Activated naive CD4-positive, alpha-beta T cell treated with anti-CD3 and anti-CD28 coated beads, Interleukin-2, amount 50 U/mL, for 72 hours (primary cell): ENCODE measurements at regions not wholly inside any gene's neighbourhood (a gene's known extent, or its start where the extent isn't known, plus 50 kb on each side); places are given as distances from the start of the nearest gene placed in this dataset.

Experiments used
- ATAC-seq, 2 donors: fragments of 150-1000 bp; cut with Tn5 transposase; 2 replicates each; pipeline ENCODE4 v1.10.0; 2021; ENCODE audit warnings: mild to moderate bottlenecking in 2 of 2, moderate library complexity in 2 of 2
- DNase-seq, 2 donors: peaks; one replicate each; pipeline ENCODE4 v3.0.0; 2021 to 2022; ENCODE audit warnings: low spot score in 2 of 2
- H3K27ac Mint-ChIP-seq, 2 donors: one replicate each; pipeline ENCODE4 v1.8.0; 2022; ENCODE audit warnings: mild to moderate bottlenecking in 2 of 2, mixed read lengths in 2 of 2
- H3K36me3 Mint-ChIP-seq, 2 donors: one replicate each; pipeline ENCODE4 v1.8.0; 2022; ENCODE audit warnings: mixed read lengths in 2 of 2
- H3K9me3 Mint-ChIP-seq, 2 donors: one replicate each; pipeline ENCODE4 v1.8.0; 2022; ENCODE audit warnings: mixed read lengths in 2 of 2

- DNase-seq, result no peak
- no peak for ATAC-seq
- no peak overlapping the region for H3K27ac Mint-ChIP-seq
- no peaks in the 10 kb centered on the region for H3K9me3 Mint-ChIP-seq
- H3K36me3 Mint-ChIP-seq, result no peaks in the 10 kb centered on the region
These were observed 174.0 kb upstream of the GATB start for GRCh38 chr4:151934766-151935165.

GRCh38 chr4:151933122-151933827 lies 172.5 kb upstream of the GATB start:
- ATAC-seq (no peak), DNase-seq (no peak)
- H3K9me3 Mint-ChIP-seq, result no peaks in the 10 kb centered on the region
- no peaks in the 10 kb centered on the region for H3K36me3 Mint-ChIP-seq
- no peak overlapping the region for H3K27ac Mint-ChIP-seq

DNA sequence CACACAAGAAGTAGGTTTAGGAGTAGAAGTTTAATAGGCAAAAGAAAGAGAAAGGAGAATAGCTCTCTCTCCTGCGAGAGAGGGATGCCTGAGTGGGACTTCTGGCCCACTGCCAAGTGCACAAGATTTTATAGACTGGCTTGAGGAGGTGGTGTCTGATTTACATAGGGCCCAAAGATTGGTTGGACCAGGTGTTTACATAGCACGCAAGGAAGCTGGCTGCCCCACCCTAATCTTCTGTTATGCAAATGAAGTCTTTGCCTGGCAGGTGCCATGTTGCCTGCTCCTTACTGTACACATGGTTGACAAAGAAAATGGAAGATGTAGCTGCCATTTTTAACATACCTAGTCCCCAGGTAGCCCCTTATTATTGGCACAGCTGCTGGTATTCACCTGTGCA lies 170.8 kb upstream of the GATB start:
- Mint-ChIP-seq H3K27ac (no peak overlapping the region), H3K9me3 (peaks cover 0 to 1% of the 10 kb centered on the region in 2 donors), H3K36me3 (no peaks in the 10 kb centered on the region)
- no peak for DNase-seq
- ATAC-seq, result no peak

GRCh38 chr4:151930372-151930771 lies 169.6 kb upstream of the GATB start:
- no peak for ATAC-seq
- peak overlapping the region in 1 of 2 donors; percentile 51 for H3K27ac Mint-ChIP-seq
- no peaks in the 10 kb centered on the region for H3K36me3 Mint-ChIP-seq
- no peak for DNase-seq
- peaks cover 5 to 9% of the 10 kb centered on the region in 2 donors for H3K9me3 Mint-ChIP-seq

DNA sequence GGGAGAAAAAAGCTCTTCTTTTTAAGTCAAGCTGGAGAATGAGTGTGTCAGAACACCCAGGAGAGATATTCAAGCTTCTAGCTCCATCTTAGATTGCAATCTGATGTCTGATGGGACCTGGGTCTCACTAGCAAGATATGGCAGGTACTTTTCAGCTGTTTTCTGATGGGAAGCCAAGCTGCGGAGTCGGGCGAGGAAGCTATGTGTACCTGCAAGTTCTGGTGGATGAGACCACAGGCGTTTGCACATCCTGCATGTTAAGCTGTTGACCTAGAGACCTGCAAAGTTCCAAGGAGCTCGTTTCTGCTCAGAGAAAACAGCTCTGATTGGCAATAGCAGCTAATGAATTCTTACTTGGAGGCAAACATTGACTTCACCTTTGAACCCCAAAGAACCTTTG lies 167.3 kb upstream of the GATB start:
- Mint-ChIP-seq H3K36me3 (no peaks in the 10 kb centered on the region), H3K9me3 (peaks cover 5 to 9% of the 10 kb centered on the region in 2 donors), H3K27ac (no peak overlapping the region)
- DNase-seq (no peak), ATAC-seq (no peak)

GRCh38 chr4:151922811-151923210 lies 162.0 kb upstream of the GATB start:
- ATAC-seq (peak; percentile 52 to 53), DNase-seq (no peak)
- peak overlapping the region in 1 of 2 donors; percentile 16 for H3K27ac Mint-ChIP-seq
- H3K36me3 Mint-ChIP-seq, result no peaks in the 10 kb centered on the region
- H3K9me3 Mint-ChIP-seq, result peaks cover 5 to 9% of the 10 kb centered on the region in 2 donors

GRCh38 chr4:151922306-151922705 lies 161.5 kb upstream of the GATB start:
- no peak for DNase-seq
- Mint-ChIP-seq H3K27ac (no peak overlapping the region), H3K36me3 (no peaks in the 10 kb centered on the region), H3K9me3 (peaks cover 5 to 9% of the 10 kb centered on the region in 2 donors)
- peak; percentile 54 to 68 for ATAC-seq

DNA sequence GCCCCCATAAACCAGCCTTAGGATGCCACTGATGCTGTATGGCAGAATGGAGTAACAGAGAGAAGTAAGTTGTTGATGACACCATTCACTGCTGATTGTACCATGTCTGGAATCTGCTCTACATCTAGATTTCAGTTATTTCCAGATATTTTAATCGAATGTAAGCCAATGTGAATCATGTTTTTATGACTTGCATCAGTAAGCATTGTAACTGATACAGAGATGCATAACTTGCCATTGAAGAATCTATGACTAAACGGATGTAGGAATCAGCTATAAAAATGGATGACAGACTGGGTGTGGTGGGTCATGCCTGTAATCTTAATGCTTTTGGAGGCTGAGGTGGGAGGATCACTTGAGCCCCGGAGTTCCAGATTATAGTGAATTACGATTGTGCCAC lies 161.0 kb upstream of the GATB start:
- Mint-ChIP-seq H3K9me3 (peaks cover 5 to 9% of the 10 kb centered on the region in 2 donors), H3K36me3 (no peaks in the 10 kb centered on the region), H3K27ac (no peak overlapping the region)
- no peak for DNase-seq
- no peak for ATAC-seq

- Mint-ChIP-seq H3K36me3 (no peaks in the 10 kb centered on the region), H3K27ac (no peak overlapping the region), H3K9me3 (peaks cover 5 to 6% of the 10 kb centered on the region in 2 donors)
- ATAC-seq (no peak), DNase-seq (no peak)
These were observed 160.6 kb upstream of the GATB start for GRCh38 chr4:151921386-151921785.

DNA sequence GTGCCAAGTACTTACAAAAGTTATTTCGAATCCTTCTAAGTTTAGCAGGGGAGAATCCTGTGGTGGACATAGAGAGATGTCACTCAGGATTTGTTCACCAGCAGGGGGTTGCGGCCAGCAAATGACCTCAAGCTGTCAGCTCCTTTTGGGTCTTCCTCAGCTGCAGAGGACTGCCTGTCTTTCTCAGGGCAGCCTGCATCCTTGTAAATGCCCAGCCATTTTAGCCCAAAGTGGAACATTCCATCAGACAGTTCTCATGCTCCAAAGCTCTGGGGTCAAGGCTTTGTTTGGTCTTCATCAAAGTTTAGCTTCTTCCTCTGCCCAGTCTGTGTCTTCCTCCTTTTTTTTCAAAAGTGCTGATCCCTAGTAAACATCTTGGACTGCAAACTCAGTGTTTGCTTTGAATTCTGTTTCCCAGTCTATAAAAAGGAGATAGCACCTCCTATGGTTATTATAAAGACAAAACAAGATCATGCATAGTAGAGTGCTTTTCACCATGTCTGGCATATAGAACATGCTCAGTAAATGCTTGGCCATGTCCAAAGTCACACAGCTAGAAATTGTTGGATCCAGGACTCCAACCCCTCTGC lies 156.4 kb upstream of the GATB start:
- H3K27ac Mint-ChIP-seq, result no peak overlapping the region
- H3K9me3 Mint-ChIP-seq, result peaks cover 0 to 6% of the 10 kb centered on the region in 2 donors
- no peak for DNase-seq
- H3K36me3 Mint-ChIP-seq, result peaks cover 0 to 9% of the 10 kb centered on the region in 2 donors
- ATAC-seq, result no peak

DNA sequence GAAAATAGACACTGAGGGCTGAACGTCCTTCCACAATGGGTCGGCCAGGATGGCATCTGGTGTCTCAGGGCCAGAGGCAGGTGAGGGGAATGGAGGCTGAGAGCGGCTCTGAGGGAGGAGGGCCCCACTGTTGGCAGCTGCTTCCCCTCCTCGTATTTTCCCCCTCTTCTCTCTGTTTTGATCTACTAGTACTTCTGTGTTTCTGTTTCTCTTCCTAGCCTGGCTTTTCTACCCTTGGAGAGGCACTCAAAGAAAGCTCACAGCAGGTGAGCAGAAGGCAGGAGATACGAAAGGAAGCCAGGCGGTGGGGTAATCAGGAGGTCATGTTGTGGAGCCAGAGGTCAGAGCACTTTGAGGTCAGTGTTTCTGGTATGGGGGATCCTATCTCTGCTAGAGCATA lies 151.8 kb upstream of the GATB start:
- no peak for ATAC-seq
- peak overlapping the region in 1 of 2 donors; percentile 13 for H3K27ac Mint-ChIP-seq
- DNase-seq, result no peak
- H3K36me3 Mint-ChIP-seq, result peaks cover 0 to 9% of the 10 kb centered on the region in 2 donors
- H3K9me3 Mint-ChIP-seq, result peaks cover 0 to 6% of the 10 kb centered on the region in 2 donors

DNA sequence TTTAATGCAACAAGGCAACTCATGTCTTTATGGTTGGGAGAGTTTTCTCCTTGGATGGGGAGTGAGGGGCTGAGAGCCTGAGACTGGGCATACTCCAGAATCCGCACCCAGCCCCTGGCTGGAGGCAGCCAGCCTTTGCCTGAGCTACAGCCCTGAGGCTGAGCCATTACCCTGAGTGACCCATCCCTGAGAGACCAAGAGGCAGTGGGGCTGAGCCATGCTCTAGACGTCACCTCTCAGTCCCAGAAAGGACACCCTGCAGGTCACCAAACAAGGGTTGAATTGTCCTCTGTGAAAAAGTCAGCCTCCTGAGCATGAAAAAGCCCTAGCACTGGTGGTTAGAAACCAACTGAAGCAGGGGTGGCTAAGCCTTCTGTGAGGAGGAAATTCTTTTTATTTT lies 151.2 kb upstream of the GATB start:
- no peak for ATAC-seq
- peaks cover 0 to 6% of the 10 kb centered on the region in 2 donors for H3K9me3 Mint-ChIP-seq
- no peak for DNase-seq
- peak overlapping the region in 1 of 2 donors; percentile 13 for H3K27ac Mint-ChIP-seq
- peaks cover 0 to 9% of the 10 kb centered on the region in 2 donors for H3K36me3 Mint-ChIP-seq

DNA sequence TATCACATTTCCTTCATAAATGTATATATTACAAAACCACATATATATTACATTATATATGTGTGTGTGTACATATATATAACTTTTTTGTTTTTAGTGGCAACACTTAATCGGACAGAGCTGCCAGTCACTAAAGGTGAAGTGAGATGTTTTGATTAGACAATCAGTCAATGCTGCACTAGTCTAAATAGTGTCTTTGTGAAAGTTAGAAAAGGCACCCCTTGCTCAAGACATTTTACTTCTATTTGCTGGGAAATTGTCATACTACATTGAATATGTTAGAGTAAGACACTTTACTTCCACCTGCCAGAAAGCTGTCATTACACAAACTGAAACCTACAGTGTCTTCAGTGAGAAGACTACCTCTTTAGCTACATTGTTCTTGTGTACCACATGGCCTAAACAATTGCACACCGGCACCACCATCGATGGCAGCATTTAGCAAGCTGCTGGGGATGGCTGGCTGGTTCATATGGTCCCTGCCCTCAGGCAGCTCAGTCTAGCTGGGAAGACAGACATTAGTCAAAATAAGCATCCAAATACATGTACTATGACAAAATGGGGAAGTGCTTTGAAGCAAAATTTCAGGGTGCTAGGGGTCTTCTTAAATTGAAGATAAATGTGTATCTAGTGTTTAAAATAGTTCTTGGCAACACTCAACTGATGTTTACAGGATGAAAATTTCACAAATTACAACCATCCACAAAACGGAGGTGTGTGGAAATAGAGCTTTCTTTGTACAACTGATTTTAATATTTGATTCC lies 148.1 kb upstream of the GATB start:
- Mint-ChIP-seq H3K9me3 (peaks cover 8 to 10% of the 10 kb centered on the region in 2 donors), H3K36me3 (peaks cover 10 to 17% of the 10 kb centered on the region in 2 donors), H3K27ac (no peak overlapping the region)
- DNase-seq (no peak), ATAC-seq (no peak)

- ATAC-seq, result no peak
- Mint-ChIP-seq H3K27ac (no peak overlapping the region), H3K36me3 (peaks cover 16% of the 10 kb centered on the region in 2 donors), H3K9me3 (peaks cover 13 to 14% of the 10 kb centered on the region in 2 donors)
- DNase-seq, result no peak
These were observed 147.4 kb upstream of the GATB start for GRCh38 chr4:151908201-151908600.

DNA sequence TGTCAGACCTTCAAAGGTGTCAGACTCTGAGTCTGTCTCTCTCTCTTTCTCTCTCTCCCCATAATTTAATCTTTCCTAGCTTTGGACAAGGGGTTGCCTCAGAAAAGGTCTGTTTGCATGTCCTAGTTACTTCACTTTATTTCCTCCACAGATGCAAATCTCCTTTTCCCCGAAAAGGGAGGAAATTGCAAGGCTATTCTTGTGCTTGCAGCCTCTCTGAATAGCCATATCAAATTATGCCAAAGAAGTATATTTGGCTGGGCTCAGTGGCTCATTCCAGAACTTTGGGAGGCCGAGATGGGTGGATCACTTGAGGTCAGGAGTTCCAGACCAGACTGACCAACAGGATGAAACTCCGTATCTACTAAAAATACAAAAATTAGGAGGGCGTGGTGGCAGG lies 145.6 kb upstream of the GATB start:
- Mint-ChIP-seq H3K36me3 (peaks cover 27 to 31% of the 10 kb centered on the region in 2 donors), H3K9me3 (peaks cover 24 to 30% of the 10 kb centered on the region in 2 donors), H3K27ac (no peak overlapping the region)
- DNase-seq, result no peak
- no peak for ATAC-seq

DNA sequence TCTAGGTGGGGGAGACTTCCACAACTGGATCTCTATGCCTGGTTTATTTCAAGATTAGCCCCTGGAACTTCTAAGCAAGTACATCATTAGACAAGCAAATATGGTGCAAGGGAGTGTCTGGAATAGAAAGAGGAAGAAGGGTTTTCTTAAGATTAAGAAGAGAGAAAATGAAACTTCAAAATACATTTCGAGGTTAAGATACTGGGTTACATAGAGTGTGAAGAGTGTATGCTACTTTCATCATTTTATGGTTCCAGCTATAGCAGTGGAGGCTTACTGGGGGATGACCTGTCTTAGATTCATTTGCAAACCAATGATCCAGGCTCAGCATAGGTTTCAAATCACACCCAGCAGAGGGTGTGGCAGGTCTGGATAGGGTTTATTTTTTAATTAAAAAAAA lies 144.4 kb upstream of the GATB start:
- no peak for ATAC-seq
- peak overlapping the region in 1 of 2 donors; percentile 70 for H3K27ac Mint-ChIP-seq
- peaks cover 27 to 32% of the 10 kb centered on the region in 2 donors for H3K36me3 Mint-ChIP-seq
- H3K9me3 Mint-ChIP-seq, result peaks cover 27 to 37% of the 10 kb centered on the region in 2 donors
- DNase-seq, result no peak

GRCh38 chr4:151901631-151902030 lies 140.8 kb upstream of the GATB start:
- peaks cover 35 to 37% of the 10 kb centered on the region in 2 donors for H3K9me3 Mint-ChIP-seq
- H3K36me3 Mint-ChIP-seq, result peaks cover 27 to 32% of the 10 kb centered on the region in 2 donors
- H3K27ac Mint-ChIP-seq, result no peak overlapping the region
- ATAC-seq, result no peak
- no peak for DNase-seq
